Thyroid gland (tissue), 4 donors: ENCODE measurements at regions not wholly inside any gene's neighbourhood (a gene's known extent, or its start where the extent isn't known, plus 50 kb on each side); places are given as distances from the start of the nearest gene placed in this dataset.
"Not testable (repeated sequence)": the region's sequence is repeated elsewhere in the genome, so short reads cannot be mapped to it uniquely, and the experiment has no call there.

Experiments
- DNase-seq, 2 donors: peaks; one replicate each; pipeline ENCODE4 v3.0.0-alpha.2; 2019
- H3K27ac ChIP-seq, 3 donors: fragments of 200-600 bp; sonication (generic); 1 replicate in 2 of 3; 2 replicates in 1 of 3; pipeline ENCODE4 v1.5.1; 2016 to 2019; ENCODE audit warnings: mild to moderate bottlenecking in 1 of 3, moderate library complexity in 1 of 3
- H3K27me3 ChIP-seq: fragments of 200-600 bp; sonication (generic); one replicate; pipeline ENCODE4 v1.5.1; 2019
- H3K36me3 ChIP-seq, 2 donors: fragments of 200-600 bp; sonication (generic); one replicate each; pipeline ENCODE4 v1.5.1; 2016 to 2019
- H3K4me1 ChIP-seq, 2 donors: fragments of 200-600 bp; sonication (generic); one replicate each; pipeline ENCODE4 v1.5.1; 2017 to 2019
- H3K4me3 ChIP-seq, 3 donors: fragments of 200-600 bp; sonication (generic); replicated peaks in 1 of 3; 1 replicate in 2 of 3; 2 replicates in 1 of 3; pipeline ENCODE4 v1.5.1; 2016; ENCODE audit warnings: mild to moderate bottlenecking in 1 of 3
- H3K9me3 ChIP-seq: fragments of 200-600 bp; sonication (generic); one replicate; pipeline ENCODE4 v1.5.1; 2017
- POLR2A ChIP-seq, 2 donors: fragments of 450-650 bp; IDR thresholded peaks; one replicate each; pipeline ENCODE4 v1.6.1; 2017; ENCODE audit warnings: antibody characterized with exemption in 2 of 2, mild to moderate bottlenecking in 2 of 2, moderate library complexity in 1 of 2
- WGBS, 2 donors: methylation state at CpG; one replicate each; pipeline ENCODE4 v1.1.5; 2017; 5-methylcytosine and 5-hydroxymethylcytosine counted together
- intact Hi-C: fragments of 100-400 bp; cut with DNase I; formaldehyde crosslinking; loops from one replicate; pipeline ENCODE4 v1.15.1; 2023
- TF ChIP-seq, protein P1 (sequence below), 6 experiments: fragments of 200-600 bp in 3 of 6; fragments of 450-650 bp in 3 of 6; sonication (generic) in 3 of 6; IDR thresholded peaks; one replicate each; pipeline ENCODE4 v1.5.1; 2016 to 2019; ENCODE audit warnings: antibody characterized with exemption in 6 of 6, mild to moderate bottlenecking in 2 of 6, inconsistent platforms in 1 of 6, moderate library complexity in 1 of 6

DNA sequence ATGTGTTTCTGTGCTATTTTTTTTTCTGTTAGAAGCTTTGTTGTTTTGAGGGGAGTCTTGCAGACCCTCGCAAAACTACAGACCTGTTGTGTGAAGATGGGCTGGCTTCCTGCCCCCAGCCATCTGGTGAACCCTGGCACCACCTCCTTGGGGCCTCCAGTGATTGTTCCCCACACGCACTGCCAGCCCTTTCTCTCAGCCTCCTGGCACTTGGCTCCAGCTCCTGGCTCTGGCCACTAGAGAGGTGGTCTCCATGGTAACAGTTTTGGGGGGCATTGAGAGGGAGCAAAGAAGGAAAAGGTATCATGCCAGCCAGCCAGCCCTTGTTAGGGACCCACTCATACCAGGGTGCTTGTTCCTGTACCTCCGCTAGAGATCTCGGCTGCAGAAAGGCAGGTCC, 176.4 kb upstream of the RPH3A start:
- peak in 1 of 2 donors; percentile 70 for DNase-seq
- Histone ChIP-seq H3K4me1 (no peaks in the 10 kb centered on the region), H3K27ac (no peak overlapping the region), H3K4me3 (no peak overlapping the region), H3K27me3 (no peaks in the 10 kb centered on the region), H3K9me3 (no peaks in the 10 kb centered on the region), H3K36me3 (no peaks in the 10 kb centered on the region)
- intact Hi-C loops: no loop called here
- TF ChIP-seq POLR2A (IDR thresholded peaks at IDR 0.05): no peak
- TF ChIP-seq, protein P1, sequence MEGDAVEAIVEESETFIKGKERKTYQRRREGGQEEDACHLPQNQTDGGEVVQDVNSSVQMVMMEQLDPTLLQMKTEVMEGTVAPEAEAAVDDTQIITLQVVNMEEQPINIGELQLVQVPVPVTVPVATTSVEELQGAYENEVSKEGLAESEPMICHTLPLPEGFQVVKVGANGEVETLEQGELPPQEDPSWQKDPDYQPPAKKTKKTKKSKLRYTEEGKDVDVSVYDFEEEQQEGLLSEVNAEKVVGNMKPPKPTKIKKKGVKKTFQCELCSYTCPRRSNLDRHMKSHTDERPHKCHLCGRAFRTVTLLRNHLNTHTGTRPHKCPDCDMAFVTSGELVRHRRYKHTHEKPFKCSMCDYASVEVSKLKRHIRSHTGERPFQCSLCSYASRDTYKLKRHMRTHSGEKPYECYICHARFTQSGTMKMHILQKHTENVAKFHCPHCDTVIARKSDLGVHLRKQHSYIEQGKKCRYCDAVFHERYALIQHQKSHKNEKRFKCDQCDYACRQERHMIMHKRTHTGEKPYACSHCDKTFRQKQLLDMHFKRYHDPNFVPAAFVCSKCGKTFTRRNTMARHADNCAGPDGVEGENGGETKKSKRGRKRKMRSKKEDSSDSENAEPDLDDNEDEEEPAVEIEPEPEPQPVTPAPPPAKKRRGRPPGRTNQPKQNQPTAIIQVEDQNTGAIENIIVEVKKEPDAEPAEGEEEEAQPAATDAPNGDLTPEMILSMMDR (IDR thresholded peaks at IDR 0.05): no peak
- WGBS, 2 donors: 28 to 29% methylated on average over 3 to 4 of the region's 4 CpGs

DNA sequence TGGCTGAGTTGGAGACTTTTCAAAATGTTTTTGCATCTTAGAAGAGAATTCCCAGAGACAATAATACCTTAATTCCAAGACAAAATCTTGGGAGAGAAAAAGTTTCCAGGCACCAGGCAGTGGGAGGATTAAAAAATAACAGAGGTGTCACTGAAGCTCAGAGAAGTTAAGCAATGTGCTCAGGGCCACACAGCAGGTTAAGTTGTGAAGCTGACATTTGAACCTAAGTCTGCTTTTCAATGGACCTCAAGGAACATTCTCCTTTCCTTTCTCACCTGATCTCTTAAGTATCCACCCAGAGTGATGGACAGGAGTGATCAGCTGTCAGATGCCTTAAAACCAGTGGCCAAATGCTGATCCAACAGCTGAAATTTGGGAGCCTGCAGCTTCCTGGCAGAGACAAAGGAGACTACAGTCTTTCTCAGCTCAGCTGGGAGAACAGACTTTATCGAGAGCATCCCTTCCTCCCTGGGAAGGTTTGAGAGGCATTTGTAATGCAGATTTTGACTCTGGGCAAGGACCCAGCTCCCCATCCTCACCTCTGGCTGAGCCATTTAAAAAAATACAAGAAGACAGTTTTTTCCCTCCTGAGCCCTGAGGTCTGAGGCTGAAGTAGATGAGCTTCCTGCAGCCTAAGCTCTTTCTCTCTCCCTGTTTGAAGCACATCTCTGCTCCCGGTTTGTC, 174.9 kb upstream of the RPH3A start:
- intact Hi-C loops: no loop called here
- WGBS, 2 donors: 21 to 28% methylated on average over 2 of the region's 2 CpGs
- TF ChIP-seq, protein P1 (IDR thresholded peaks at IDR 0.05): no peak
- no peak for TF ChIP-seq POLR2A (IDR thresholded peaks at IDR 0.05)
- Histone ChIP-seq H3K36me3 (no peaks in the 10 kb centered on the region), H3K27me3 (no peaks in the 10 kb centered on the region), H3K4me1 (no peaks in the 10 kb centered on the region), H3K9me3 (no peaks in the 10 kb centered on the region), H3K27ac (no peak overlapping the region), H3K4me3 (no peak overlapping the region)
- no peak for DNase-seq

DNA sequence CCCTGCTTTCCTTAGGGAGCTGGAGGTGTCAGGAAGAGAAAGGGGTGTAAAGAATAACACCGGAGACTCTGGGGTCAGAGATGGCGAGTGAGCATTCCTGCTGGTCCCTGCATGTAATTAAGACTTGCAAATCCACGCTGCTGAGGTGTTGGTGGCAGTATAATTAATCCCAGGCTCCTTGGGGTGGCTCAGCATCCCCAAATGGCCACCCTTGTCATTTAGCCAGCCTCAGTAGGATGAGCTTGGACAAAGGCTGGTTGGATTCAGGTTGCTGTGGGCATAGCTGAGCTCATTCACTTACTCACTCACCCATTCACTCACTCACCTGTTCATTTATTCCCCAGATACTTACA, 174.4 kb upstream of the RPH3A start:
- Histone ChIP-seq H3K27ac (no peak overlapping the region), H3K9me3 (no peaks in the 10 kb centered on the region), H3K27me3 (no peaks in the 10 kb centered on the region), H3K4me1 (no peaks in the 10 kb centered on the region), H3K4me3 (no peak overlapping the region), H3K36me3 (no peaks in the 10 kb centered on the region)
- TF ChIP-seq POLR2A (IDR thresholded peaks at IDR 0.05): no peak
- TF ChIP-seq, protein P1 (IDR thresholded peaks at IDR 0.05): no peak
- 40 to 55% methylated on average over 3 of the region's 3 CpGs for whole genome bisulfite sequencing, 2 donors
- no peak for DNase-seq
- intact Hi-C loops: no loop called here

DNA sequence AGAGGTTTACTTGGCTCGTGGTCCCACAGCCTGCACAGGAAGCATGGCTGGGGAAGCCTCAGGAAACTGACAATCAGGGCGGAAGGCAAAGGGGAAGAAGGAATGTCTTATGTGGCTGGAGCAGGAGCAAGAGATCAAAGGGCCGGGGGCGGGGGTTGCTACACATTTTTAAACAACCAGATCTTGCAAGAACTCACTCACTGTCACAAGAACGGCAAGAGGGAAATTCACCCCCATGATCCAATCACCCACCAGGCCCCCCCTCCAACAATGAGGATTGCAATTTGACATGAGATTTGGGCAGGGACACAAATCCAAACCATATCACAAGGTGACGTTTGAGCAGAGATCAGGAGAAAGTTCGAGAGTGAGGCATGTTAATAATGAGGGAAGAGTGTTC, 163.7 kb upstream of the RPH3A start:
- Histone ChIP-seq H3K4me3 (no peak overlapping the region), H3K9me3 (no peaks in the 10 kb centered on the region), H3K27ac (no peak overlapping the region), H3K27me3 (no peaks in the 10 kb centered on the region), H3K4me1 (no peaks in the 10 kb centered on the region), H3K36me3 (no peaks in the 10 kb centered on the region)
- TF ChIP-seq, protein P1 (IDR thresholded peaks at IDR 0.05): no peak
- no peak for TF ChIP-seq POLR2A (IDR thresholded peaks at IDR 0.05)
- 55 to 65% methylated on average over 7 of the region's 7 CpGs for WGBS, 2 donors
- DNase-seq: no peak
- intact Hi-C loops: no loop called here

DNA sequence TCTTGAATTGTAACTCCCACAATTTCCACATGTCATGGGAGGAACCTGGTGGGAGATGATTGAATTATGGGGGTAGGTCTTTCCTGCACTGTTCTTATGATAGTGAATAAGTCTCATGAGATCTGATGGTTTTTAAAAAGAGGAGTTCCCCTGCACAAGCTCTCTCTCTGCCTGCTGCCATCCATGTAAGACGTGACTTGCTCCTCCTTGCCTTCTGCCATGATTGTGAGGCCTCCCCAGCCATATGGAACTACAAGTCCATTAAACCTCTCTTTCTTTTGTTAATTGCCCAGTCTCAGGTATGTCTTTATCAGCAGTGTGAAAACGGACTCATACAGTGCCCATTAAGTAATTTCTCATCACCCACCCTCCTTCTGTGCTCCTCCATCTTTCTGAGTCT, 159.6 kb upstream of the RPH3A start:
- 90% methylated on average over 2 of the region's 2 CpGs for WGBS, 2 donors
- H3K4me1 ChIP-seq, intact Hi-C loops, H3K4me3 ChIP-seq, H3K36me3 ChIP-seq, H3K27ac ChIP-seq, H3K27me3 ChIP-seq, H3K9me3 ChIP-seq, DNase-seq: not testable (repeated sequence)

DNA sequence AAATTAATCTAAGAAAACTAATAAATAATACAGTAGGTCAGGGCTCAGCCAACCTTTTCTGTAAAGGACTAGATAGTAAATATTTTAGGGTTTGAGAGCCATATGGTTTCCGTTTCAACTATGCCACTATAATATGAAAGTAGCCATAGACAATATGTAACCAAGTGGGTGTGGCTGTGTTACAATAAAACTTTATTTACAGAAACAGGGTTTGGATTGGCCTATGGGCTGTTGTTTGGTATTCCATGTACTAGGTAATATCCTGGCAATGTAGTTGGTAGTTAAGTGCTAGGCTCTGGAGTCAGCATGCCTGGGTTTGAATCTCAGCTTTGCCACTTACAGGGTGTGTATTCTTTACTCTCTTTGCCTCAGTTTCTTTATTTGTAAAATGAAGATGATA, 156.5 kb upstream of the RPH3A start:
- no peaks in the 10 kb centered on the region for H3K4me1 ChIP-seq
- no peaks in the 10 kb centered on the region for H3K9me3 ChIP-seq
- TF ChIP-seq POLR2A (IDR thresholded peaks at IDR 0.05): no peak
- TF ChIP-seq, protein P1 (IDR thresholded peaks at IDR 0.05): no peak
- no peaks in the 10 kb centered on the region for H3K36me3 ChIP-seq
- no peak for DNase-seq
- intact Hi-C loops: no loop called here
- H3K4me3 ChIP-seq: no peak overlapping the region
- H3K27ac ChIP-seq: no peak overlapping the region
- no peaks in the 10 kb centered on the region for H3K27me3 ChIP-seq
- 93 to 95% methylated on average over 1 of the region's 1 CpG for WGBS, 2 donors
